Mucosa of descending colon (tissue), 3 donors: ENCODE measurements at regions not wholly inside any gene's neighbourhood (a gene's known extent, or its start where the extent isn't known, plus 50 kb on each side); places are given as distances from the start of the nearest gene placed in this dataset.

Source experiments
- ATAC-seq: fragments of 200-7000 bp; cut with Tn5 transposase; one replicate; pipeline ENCODE4 v1.9.1; 2020; ENCODE audit warnings: mild to moderate bottlenecking, moderate library complexity
- DNase-seq, 3 donors: peaks; one replicate each; pipeline ENCODE4 v3.0.0-alpha.2; 2020
- H3K36me3 ChIP-seq: fragments of 200-600 bp; one replicate; pipeline ENCODE4 v1.8.0; 2021; ENCODE audit warnings: low read depth, mild to moderate bottlenecking
- H3K4me1 ChIP-seq: fragments of 200-600 bp; one replicate; pipeline ENCODE4 v1.8.0; 2021; ENCODE audit warnings: low read depth, mild to moderate bottlenecking
- H3K4me3 ChIP-seq: fragments of 200-600 bp; one replicate; pipeline ENCODE4 v1.8.0; 2021; ENCODE audit warnings: mild to moderate bottlenecking
- H3K9me3 ChIP-seq: fragments of 200-600 bp; one replicate; pipeline ENCODE4 v1.8.0; 2021; ENCODE audit warnings: mild to moderate bottlenecking
- intact Hi-C, 2 donors: fragments of 100-400 bp; cut with DNase I in 1 of 2; cut with micrococcal nuclease in 1 of 2; formaldehyde crosslinking; loops; one replicate each; pipeline versions ENCODE4 v1.11.0 to v1.11.1; 2022; cut with DNase I, micrococcal nuclease
- TF ChIP-seq, protein P1 (sequence below): fragments of 200-600 bp; IDR thresholded peaks from one replicate; pipeline ENCODE4 v1.8.0; 2022; ENCODE audit warnings: antibody characterized with exemption, mild to moderate bottlenecking
- donor health status: DM: no; HTN: no; CAD: no; lungs with moderate emphysema.
- donor health status: DM: no; HTN: no; CAD: no.
- donor health status: DM: no; HTN: yes; CAD: no.

DNA sequence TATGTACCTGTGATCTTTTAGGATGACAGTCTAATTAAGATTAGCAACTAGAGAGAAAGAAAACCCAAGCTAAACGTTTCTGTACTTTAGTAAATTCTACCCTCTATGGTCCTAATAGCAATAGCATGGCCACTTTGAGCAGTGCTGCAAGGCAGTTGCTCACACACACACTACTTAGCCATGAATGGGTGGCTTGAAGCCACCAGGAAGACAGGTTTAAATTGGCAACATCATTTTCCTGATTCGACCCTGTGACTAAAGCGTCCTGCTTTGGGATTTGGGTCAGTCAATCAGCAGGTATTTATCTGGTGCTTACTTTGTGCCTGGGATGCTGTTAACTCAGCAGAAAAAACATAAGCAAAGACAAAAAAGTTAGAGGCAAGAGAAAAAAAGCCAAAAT lies 150.6 kb downstream of the ARRDC3 start:
- intact Hi-C loops, result no loop called here
- H3K36me3 ChIP-seq, result no peaks in the 10 kb centered on the region
- DNase-seq (no peak), ATAC-seq (peak; percentile 41)
- H3K4me3 ChIP-seq, result no peak overlapping the region
- TF ChIP-seq, protein P1, sequence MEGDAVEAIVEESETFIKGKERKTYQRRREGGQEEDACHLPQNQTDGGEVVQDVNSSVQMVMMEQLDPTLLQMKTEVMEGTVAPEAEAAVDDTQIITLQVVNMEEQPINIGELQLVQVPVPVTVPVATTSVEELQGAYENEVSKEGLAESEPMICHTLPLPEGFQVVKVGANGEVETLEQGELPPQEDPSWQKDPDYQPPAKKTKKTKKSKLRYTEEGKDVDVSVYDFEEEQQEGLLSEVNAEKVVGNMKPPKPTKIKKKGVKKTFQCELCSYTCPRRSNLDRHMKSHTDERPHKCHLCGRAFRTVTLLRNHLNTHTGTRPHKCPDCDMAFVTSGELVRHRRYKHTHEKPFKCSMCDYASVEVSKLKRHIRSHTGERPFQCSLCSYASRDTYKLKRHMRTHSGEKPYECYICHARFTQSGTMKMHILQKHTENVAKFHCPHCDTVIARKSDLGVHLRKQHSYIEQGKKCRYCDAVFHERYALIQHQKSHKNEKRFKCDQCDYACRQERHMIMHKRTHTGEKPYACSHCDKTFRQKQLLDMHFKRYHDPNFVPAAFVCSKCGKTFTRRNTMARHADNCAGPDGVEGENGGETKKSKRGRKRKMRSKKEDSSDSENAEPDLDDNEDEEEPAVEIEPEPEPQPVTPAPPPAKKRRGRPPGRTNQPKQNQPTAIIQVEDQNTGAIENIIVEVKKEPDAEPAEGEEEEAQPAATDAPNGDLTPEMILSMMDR, result no peak
- H3K9me3 ChIP-seq, result no peaks in the 10 kb centered on the region
- no peaks in the 10 kb centered on the region for H3K4me1 ChIP-seq

DNA sequence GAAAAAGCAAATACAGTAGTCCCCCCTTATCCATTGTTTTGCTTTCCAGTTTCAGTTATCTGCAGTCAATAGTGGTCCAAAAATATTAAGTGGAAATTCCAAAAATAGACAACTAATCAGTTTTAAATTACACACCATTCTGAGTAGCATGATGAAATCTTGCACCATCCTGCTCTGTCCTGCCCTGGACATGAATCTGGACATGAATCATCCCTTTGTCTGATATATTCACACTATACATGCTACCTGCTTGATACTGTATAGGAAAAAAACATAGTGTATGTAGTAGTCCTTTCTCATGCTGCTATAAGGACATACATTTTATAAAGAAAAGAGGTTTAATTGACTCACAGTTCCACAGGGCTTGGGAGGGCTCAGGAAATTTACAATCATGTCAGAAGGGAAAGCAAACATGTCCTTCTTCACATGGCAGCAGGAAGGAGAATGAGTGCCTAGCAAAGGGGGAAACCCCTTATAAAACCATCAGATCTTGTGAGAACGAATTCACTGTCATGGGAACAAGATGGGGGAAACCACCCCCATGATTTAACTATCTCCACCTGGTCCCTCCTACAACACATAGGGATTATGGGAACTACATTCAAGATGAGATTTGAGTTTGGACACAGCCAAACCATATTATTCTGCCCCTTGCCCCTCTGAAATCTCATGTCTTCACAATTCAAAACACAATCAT lies 153.9 kb downstream of the ARRDC3 start:
- TF ChIP-seq, protein P1, result no peak
- Histone ChIP-seq H3K36me3 (no peaks in the 10 kb centered on the region), H3K9me3 (no peaks in the 10 kb centered on the region), H3K4me3 (no peak overlapping the region), H3K4me1 (no peaks in the 10 kb centered on the region)
- ATAC-seq (no peak), DNase-seq (no peak)
- intact Hi-C loops, result loop anchor here in 1 of 2 donors (5.0 kb wide), 1 partner anchor 158 kb away; no protein-coding TSS in a partner anchor

DNA sequence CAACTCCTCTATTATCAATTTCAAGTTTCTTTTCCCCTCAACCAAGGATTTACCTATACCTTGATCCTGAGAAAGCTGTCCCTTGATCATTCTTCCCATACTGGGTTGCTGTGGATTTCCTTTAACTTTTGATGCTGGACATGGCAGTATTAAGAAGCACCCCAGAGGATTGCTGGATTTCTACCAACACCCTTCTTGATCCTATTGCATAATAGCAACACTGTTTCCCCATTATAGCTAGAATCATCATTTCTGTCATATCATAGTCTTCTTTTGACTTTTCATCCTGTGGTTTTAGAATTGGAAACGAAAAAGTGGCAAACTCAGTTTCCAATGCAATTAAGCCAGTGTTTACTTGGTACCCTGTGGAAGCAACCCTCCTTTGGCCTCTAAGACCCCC lies 154.9 kb downstream of the ARRDC3 start:
- no peaks in the 10 kb centered on the region for H3K36me3 ChIP-seq
- H3K9me3 ChIP-seq, result no peaks in the 10 kb centered on the region
- ATAC-seq (no peak), DNase-seq (no peak)
- no peak overlapping the region for H3K4me3 ChIP-seq
- no peaks in the 10 kb centered on the region for H3K4me1 ChIP-seq
- TF ChIP-seq, protein P1, result no peak
- intact Hi-C loops, result loop anchor here in 1 of 2 donors (5.0 kb wide), 1 partner anchor 159 kb away; no protein-coding TSS in a partner anchor

DNA sequence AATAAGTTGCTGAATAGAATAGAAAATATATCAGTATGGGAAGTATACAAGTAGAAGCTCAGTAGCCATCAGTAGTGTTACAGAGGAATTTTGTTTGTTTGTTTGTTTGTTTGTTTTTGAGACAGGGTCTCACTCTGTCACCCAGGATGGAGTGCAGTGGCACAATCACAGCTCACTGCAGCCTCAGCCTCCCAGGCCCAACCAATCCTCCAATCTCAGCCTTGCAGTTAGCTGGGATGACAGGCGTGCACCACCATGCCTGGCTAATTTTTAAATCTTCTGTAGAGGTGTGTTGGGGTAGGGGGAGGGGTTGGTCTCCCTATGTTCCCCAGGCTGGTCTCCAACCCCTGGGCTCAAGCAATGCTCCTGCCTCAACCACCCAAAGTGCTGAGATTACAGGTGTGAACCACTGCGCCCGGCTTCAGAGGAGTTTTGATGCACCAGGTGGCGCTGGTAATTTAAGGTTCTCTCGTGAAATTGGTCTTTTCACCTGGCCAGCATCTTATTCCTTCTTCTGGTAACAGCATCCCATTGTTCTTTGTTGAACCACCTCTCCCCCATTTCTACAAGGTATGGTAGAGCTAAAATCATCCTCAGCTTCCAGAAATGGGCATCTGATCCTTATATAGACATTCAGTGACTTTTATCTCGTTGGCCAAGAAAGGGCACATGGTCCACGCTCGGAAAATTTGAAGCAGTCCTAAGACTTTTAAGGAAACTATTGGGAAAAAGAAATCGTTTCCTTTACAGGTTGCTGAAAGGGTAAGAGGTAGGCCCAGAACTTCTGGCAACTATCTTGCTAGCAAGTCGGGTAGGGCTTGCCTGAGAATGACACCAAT lies 157.1 kb downstream of the ARRDC3 start:
- H3K4me3 ChIP-seq, result no peak overlapping the region
- no peaks in the 10 kb centered on the region for H3K9me3 ChIP-seq
- intact Hi-C loops, result loop anchor here in 1 of 2 donors (5.0 kb wide), 1 partner anchor 161 kb away; no protein-coding TSS in a partner anchor
- no peaks in the 10 kb centered on the region for H3K4me1 ChIP-seq
- TF ChIP-seq, protein P1, result peak; percentile 12
- ATAC-seq (peak; percentile 66), DNase-seq (peak in 2 of 3 donors; percentile 57 to 80)
- H3K36me3 ChIP-seq, result no peaks in the 10 kb centered on the region

DNA sequence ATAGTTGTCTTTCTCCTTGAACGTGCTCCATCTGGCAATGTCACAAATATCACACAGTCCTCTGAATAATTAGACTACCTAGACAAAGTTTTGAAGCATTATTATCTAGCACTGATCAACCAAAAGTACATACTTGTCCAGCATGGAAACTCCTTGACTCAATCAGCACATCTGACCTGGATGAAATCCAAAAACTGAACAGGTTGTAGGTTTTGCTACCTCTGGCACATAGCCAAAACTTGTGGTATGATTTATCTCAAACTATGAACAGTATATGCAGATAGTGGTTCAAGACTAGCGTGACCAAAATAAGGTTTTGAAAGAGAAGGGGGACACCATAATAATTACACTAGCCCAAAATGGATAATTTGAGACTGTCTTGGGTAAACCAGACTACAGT lies 158.1 kb downstream of the ARRDC3 start:
- H3K9me3 ChIP-seq, result no peaks in the 10 kb centered on the region
- no peak overlapping the region for H3K4me3 ChIP-seq
- ATAC-seq (no peak), DNase-seq (no peak)
- TF ChIP-seq, protein P1, result no peak
- H3K36me3 ChIP-seq, result no peaks in the 10 kb centered on the region
- H3K4me1 ChIP-seq, result peaks cover under 1% of the 10 kb centered on the region
- intact Hi-C loops, result loop anchor here in 1 of 2 donors (5.0 kb wide), 1 partner anchor 162 kb away; no protein-coding TSS in a partner anchor
